Suprapubic skin (tissue), 4 donors: ENCODE measurements at regions not wholly inside any gene's neighbourhood (a gene's known extent, or its start where the extent isn't known, plus 50 kb on each side); places are given as distances from the start of the nearest gene placed in this dataset.

Experiments used
- CTCF ChIP-seq, 2 donors: fragments of 200-600 bp in 1 of 2; fragments of 450-650 bp in 1 of 2; sonication (generic) in 1 of 2; IDR thresholded peaks; one replicate each; pipeline ENCODE4 v1.5.1; 2016 to 2019; ENCODE audit warnings: antibody characterized with exemption in 2 of 2, mild to moderate bottlenecking in 1 of 2, moderate library complexity in 1 of 2
- POLR2A ChIP-seq, 2 donors: fragments of 450-650 bp; IDR thresholded peaks; one replicate each; pipeline ENCODE4 v1.6.1; 2017; ENCODE audit warnings: antibody characterized with exemption in 2 of 2, mild to moderate bottlenecking in 2 of 2, moderate library complexity in 2 of 2
- POLR2AphosphoS5 ChIP-seq, 3 donors: sonication (generic); formaldehyde crosslinking; IDR thresholded peaks; one replicate each; pipeline ENCODE4 v1.6.1; 2017; ENCODE audit warnings: antibody characterized with exemption in 3 of 3

GRCh38 chr10:107390563-107390962, 226.1 kb upstream of the SORCS1 start:
- TF ChIP-seq POLR2A (IDR thresholded peaks at IDR 0.05) (no peak), CTCF (IDR thresholded peaks at IDR 0.05) (no peak), POLR2AphosphoS5 (IDR thresholded peaks at IDR 0.05) (no peak)
